Thymus (tissue), 11 donors: ENCODE measurements at regions not wholly inside any gene's neighbourhood (a gene's known extent, or its start where the extent isn't known, plus 50 kb on each side); places are given as distances from the start of the nearest gene placed in this dataset.

Source experiments
- DNase-seq, 9 donors: peaks; one replicate each; pipeline ENCODE4 v3.0.0-alpha.2; 2013; ENCODE audit warnings: low spot score in 9 of 9, low read depth in 6 of 9, missing footprints in 1 of 9
- H3K27ac ChIP-seq, 2 donors: one replicate each; pipeline ENCODE4 v1.5.1; 2013; ENCODE audit warnings: control low read depth in 1 of 2, low read depth in 1 of 2, low read length in 1 of 2, mild to moderate bottlenecking in 1 of 2, moderate library complexity in 1 of 2
- H3K27me3 ChIP-seq, 2 donors: one replicate each; pipeline ENCODE4 v1.5.1; 2013; ENCODE audit warnings: low read length in 1 of 2; ENCODE audit not compliant: control insufficient read depth in 2 of 2, insufficient read depth in 1 of 2
- H3K36me3 ChIP-seq, 2 donors: one replicate each; pipeline ENCODE4 v1.5.1; 2013; ENCODE audit warnings: low read length in 1 of 2, mild to moderate bottlenecking in 1 of 2, moderate library complexity in 1 of 2; ENCODE audit not compliant: control insufficient read depth in 2 of 2, insufficient read depth in 2 of 2
- H3K4me1 ChIP-seq, 2 donors: one replicate each; pipeline ENCODE4 v1.5.1; 2013; ENCODE audit warnings: low read length in 2 of 2; ENCODE audit not compliant: control insufficient read depth in 2 of 2, insufficient read depth in 2 of 2
- H3K4me3 ChIP-seq, 2 donors: one replicate each; pipeline ENCODE4 v1.5.1; 2013; ENCODE audit warnings: low read length in 2 of 2, control low read depth in 1 of 2, mild to moderate bottlenecking in 1 of 2
- H3K9me3 ChIP-seq, 2 donors: one replicate each; pipeline ENCODE4 v1.5.1; 2013; ENCODE audit warnings: low read length in 1 of 2, mild to moderate bottlenecking in 1 of 2; ENCODE audit not compliant: control insufficient read depth in 2 of 2, insufficient read depth in 1 of 2
- WGBS: extraction: QIAGEN DNeasy Blood & Tissue Kit; methylation state at CpG from one replicate; pipeline ENCODE4 v1.1.7; 2013; 5-methylcytosine and 5-hydroxymethylcytosine counted together
- donor health status: healthy.

- 97% methylated on average over 39 of the region's 39 CpGs for WGBS
Observed at GRCh38 chr3:78029775-78030174, 989.9 kb downstream of the ROBO2 start.

GRCh38 chr3:78035131-78035641 is 995.3 kb downstream of the ROBO2 start:
- Histone ChIP-seq H3K27me3 (no peaks in the 10 kb centered on the region), H3K36me3 (no peaks in the 10 kb centered on the region), H3K4me1 (no peaks in the 10 kb centered on the region), H3K27ac (no peak overlapping the region), H3K4me3 (no peak overlapping the region), H3K9me3 (no peaks in the 10 kb centered on the region)
- WGBS = 33% methylated on average over 7 of the region's 7 CpGs
- no peak for DNase-seq

More at GRCh38 chr3:78029775-78030174, 989.9 kb downstream of the ROBO2 start:
- Histone ChIP-seq H3K4me1 (no peaks in the 10 kb centered on the region), H3K27me3 (no peaks in the 10 kb centered on the region), H3K27ac (no peak overlapping the region), H3K36me3 (no peaks in the 10 kb centered on the region), H3K4me3 (no peak overlapping the region), H3K9me3 (peaks cover 0 to 4% of the 10 kb centered on the region in 2 donors)
- no peak for DNase-seq

- Histone ChIP-seq H3K27ac (no peak overlapping the region), H3K9me3 (no peaks in the 10 kb centered on the region), H3K4me1 (no peaks in the 10 kb centered on the region), H3K4me3 (no peak overlapping the region), H3K36me3 (no peaks in the 10 kb centered on the region), H3K27me3 (no peaks in the 10 kb centered on the region)
- DNase-seq = no peak
- WGBS = 96% methylated on average over 1 of the region's 1 CpG
Observed at GRCh38 chr3:78041486-78041885, 1001.6 kb downstream of the ROBO2 start.

GRCh38 chr3:78046566-78046965 is 1006.7 kb downstream of the ROBO2 start:
- no peak for DNase-seq
- no peak overlapping the region for H3K4me3 ChIP-seq
- no peaks in the 10 kb centered on the region for H3K27me3 ChIP-seq

GRCh38 chr3:78048698-78049097 is 1008.8 kb downstream of the ROBO2 start:
- H3K27me3 ChIP-seq = no peaks in the 10 kb centered on the region
- no peak overlapping the region for H3K27ac ChIP-seq
- no peaks in the 10 kb centered on the region for H3K4me1 ChIP-seq
- peak in 1 of 9 donors; percentile 9 for DNase-seq
- 42% methylated on average over 3 of the region's 3 CpGs for WGBS
- H3K36me3 ChIP-seq = no peaks in the 10 kb centered on the region
- H3K4me3 ChIP-seq = no peak overlapping the region
- no peaks in the 10 kb centered on the region for H3K9me3 ChIP-seq

More at GRCh38 chr3:78046566-78046965, 1006.7 kb downstream of the ROBO2 start:
- Histone ChIP-seq H3K27ac (no peak overlapping the region), H3K36me3 (no peaks in the 10 kb centered on the region), H3K4me1 (no peaks in the 10 kb centered on the region), H3K9me3 (no peaks in the 10 kb centered on the region)
- 93% methylated on average over 6 of the region's 6 CpGs for WGBS

GRCh38 chr3:78049521-78049920 is 1009.6 kb downstream of the ROBO2 start:
- Histone ChIP-seq H3K4me3 (no peak overlapping the region), H3K27ac (no peak overlapping the region), H3K36me3 (no peaks in the 10 kb centered on the region), H3K27me3 (no peaks in the 10 kb centered on the region), H3K9me3 (no peaks in the 10 kb centered on the region), H3K4me1 (no peaks in the 10 kb centered on the region)
- WGBS = 93% methylated on average over 4 of the region's 4 CpGs
- DNase-seq = no peak

- Histone ChIP-seq H3K4me1 (no peaks in the 10 kb centered on the region), H3K27ac (no peak overlapping the region), H3K4me3 (no peak overlapping the region), H3K36me3 (no peaks in the 10 kb centered on the region), H3K9me3 (no peaks in the 10 kb centered on the region), H3K27me3 (no peaks in the 10 kb centered on the region)
- WGBS = 94% methylated on average over 4 of the region's 4 CpGs
- DNase-seq = no peak
Observed at GRCh38 chr3:78050276-78051065, 1010.6 kb downstream of the ROBO2 start.

- Histone ChIP-seq H3K36me3 (no peaks in the 10 kb centered on the region), H3K9me3 (no peaks in the 10 kb centered on the region), H3K4me1 (no peaks in the 10 kb centered on the region), H3K27me3 (no peaks in the 10 kb centered on the region), H3K27ac (no peak overlapping the region), H3K4me3 (no peak overlapping the region)
- no peak for DNase-seq
- 93% methylated on average over 8 of the region's 8 CpGs for WGBS
Observed at GRCh38 chr3:78052746-78053145, 1012.8 kb downstream of the ROBO2 start.

GRCh38 chr3:78066287-78066686 is 1026.4 kb downstream of the ROBO2 start:
- Histone ChIP-seq H3K4me3 (no peak overlapping the region), H3K36me3 (no peaks in the 10 kb centered on the region), H3K27ac (no peak overlapping the region), H3K27me3 (no peaks in the 10 kb centered on the region), H3K4me1 (no peaks in the 10 kb centered on the region), H3K9me3 (no peaks in the 10 kb centered on the region)
- WGBS = 95% methylated on average over 5 of the region's 5 CpGs
- no peak for DNase-seq
